ENCODE measurements at regions not wholly inside any gene's neighbourhood (a gene's known extent, or its start where the extent isn't known, plus 50 kb on each side); places are given as distances from the start of the nearest gene placed in this dataset.

DNA sequence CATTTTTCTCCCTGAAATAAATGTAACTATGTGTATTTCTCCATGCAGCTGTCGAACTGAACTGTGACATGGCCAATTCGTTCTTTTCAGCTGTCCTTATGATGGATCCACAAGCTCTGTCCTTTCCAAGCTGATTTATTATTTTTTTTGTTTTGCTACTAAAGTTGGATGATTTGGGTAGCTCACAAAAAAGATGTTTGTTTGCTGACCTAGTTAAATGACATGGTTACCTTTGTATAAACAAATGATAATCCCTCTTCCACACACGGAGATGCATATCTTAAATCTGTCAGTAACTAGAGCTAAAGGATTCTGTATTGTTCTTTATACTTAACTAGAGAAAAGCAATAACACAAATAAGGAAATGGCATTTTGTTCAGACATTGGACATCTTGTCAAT is 884.3 kb upstream of the PCDH20 start:
- TF ChIP-seq, protein P1, sequence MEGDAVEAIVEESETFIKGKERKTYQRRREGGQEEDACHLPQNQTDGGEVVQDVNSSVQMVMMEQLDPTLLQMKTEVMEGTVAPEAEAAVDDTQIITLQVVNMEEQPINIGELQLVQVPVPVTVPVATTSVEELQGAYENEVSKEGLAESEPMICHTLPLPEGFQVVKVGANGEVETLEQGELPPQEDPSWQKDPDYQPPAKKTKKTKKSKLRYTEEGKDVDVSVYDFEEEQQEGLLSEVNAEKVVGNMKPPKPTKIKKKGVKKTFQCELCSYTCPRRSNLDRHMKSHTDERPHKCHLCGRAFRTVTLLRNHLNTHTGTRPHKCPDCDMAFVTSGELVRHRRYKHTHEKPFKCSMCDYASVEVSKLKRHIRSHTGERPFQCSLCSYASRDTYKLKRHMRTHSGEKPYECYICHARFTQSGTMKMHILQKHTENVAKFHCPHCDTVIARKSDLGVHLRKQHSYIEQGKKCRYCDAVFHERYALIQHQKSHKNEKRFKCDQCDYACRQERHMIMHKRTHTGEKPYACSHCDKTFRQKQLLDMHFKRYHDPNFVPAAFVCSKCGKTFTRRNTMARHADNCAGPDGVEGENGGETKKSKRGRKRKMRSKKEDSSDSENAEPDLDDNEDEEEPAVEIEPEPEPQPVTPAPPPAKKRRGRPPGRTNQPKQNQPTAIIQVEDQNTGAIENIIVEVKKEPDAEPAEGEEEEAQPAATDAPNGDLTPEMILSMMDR (conservative IDR thresholded peaks at IDR 0.05) = no peak
- H3K27ac ChIP-seq = no peak overlapping the region

GRCh38 chr13:62296812-62297211 is 881.2 kb upstream of the PCDH20 start:
- TF ChIP-seq, protein P1 (conservative IDR thresholded peaks at IDR 0.05) = no peak
- no peak overlapping the region for H3K27ac ChIP-seq

- H3K27ac ChIP-seq = no peak overlapping the region
- TF ChIP-seq, protein P1 (conservative IDR thresholded peaks at IDR 0.05) = no peak
Observed at GRCh38 chr13:62294244-62294643, 878.6 kb upstream of the PCDH20 start.

DNA sequence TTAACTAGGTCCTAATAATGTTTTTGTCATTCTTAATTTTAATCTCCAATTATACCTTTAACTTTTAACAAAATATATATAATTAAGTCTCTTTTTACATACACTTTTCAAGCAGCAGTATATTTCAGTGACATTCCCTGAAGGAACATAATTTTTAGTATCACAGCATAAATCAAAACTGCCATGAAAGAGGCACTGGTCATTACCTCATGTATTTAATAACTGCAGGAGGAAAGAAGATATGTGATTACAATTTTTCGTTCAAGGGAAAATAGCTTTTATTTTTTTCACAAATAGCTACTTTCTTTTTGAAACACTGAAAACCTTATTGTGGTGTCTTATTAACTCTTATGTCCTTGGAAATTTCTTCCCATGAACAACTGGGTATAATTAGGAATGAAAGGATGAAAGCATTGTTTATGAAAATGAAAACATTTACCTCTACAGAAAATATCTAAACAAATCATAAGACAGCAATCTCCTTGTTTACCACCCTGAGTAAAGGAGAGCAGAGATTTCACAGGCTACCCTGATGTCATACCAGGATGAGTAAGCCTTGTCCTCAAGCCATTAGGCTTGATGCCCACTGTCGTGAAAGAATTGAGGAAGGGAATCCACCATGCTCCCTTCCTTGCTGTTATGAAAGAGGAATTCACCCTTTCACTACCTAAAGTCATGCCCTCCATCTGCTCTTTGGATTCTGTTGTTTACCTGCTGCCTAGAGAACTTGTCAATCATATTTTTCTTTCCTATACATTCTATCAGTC is 877.2 kb upstream of the PCDH20 start:
- TF ChIP-seq, protein P1 (conservative IDR thresholded peaks at IDR 0.05) = no peak
- no peak overlapping the region for H3K27ac ChIP-seq

DNA sequence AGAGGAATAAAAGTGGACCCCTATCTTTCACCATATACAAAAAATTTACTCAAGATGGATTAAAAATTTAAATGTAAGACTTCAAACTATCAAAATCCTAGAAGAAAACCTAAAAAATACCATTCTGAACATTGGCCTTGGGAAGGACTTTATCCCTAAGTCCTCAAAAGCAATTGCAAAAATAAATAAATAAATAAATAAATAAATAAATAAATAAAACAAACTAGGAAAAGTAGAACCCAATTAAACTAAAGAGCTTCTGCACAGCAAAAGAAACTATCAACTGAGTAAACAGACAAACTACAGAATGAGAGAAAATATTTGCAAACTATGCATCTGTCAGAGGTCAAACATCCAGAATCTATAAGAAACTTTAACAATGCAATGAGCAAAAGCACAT is 874.9 kb upstream of the PCDH20 start:
- TF ChIP-seq, protein P1 (conservative IDR thresholded peaks at IDR 0.05) = no peak
- H3K27ac ChIP-seq = no peak overlapping the region

- H3K27ac ChIP-seq = no peak overlapping the region
- TF ChIP-seq, protein P1 (conservative IDR thresholded peaks at IDR 0.05) = no peak
Observed at GRCh38 chr13:62287764-62288163, 872.1 kb upstream of the PCDH20 start.

DNA sequence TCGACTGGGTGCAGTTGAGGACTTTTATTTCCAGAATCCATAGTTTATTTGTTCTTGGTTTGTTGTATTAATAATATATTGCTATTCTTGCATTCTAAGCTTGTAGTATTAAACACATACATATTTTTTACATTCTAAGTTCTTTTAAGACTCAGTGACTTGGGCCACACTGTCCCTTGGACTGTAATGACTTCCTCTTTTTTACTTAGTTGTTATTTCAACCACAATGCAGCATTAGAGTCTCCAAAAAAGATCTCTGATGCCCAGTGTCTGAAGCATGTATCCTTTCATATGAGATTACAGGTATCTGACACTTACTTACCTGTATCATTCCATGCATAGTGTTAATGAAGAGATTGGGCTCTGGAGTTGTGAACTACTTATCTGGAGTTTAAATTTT is 864.9 kb upstream of the PCDH20 start:
- TF ChIP-seq, protein P1 (conservative IDR thresholded peaks at IDR 0.05) = no peak
- H3K27ac ChIP-seq = no peak overlapping the region
